GM23338 (cell line): ENCODE measurements at regions not wholly inside any gene's neighbourhood (a gene's known extent, or its start where the extent isn't known, plus 50 kb on each side); places are given as distances from the start of the nearest gene placed in this dataset.

Experiments used
- ATAC-seq: fragments of 200-7000 bp; cut with Tn5 transposase; 3 replicates; pipeline ENCODE4 v1.9.1; 2020
- DNase-seq: peaks from one replicate; pipeline ENCODE4 v3.0.0-alpha.2; 2015; ENCODE audit warnings: low spot score
- H2AFZ ChIP-seq: fragments of 200-600 bp; sonication (generic); 2 replicates; pipeline ENCODE4 v1.8.0; 2016; ENCODE audit warnings: antibody characterized with exemption, mild to moderate bottlenecking, moderate library complexity
- H3F3A ChIP-seq: fragments of 200-600 bp; sonication (generic); replicated peaks from 2 replicates; pipeline ENCODE4 v1.8.0; 2017; ENCODE audit warnings: antibody characterized with exemption, mixed run types, low read depth
- H3K27ac ChIP-seq: fragments of 200-600 bp; sonication (generic); 2 replicates; pipeline ENCODE4 v1.6.1; 2016; ENCODE audit warnings: low read depth
- H3K27me3 ChIP-seq: fragments of 200-600 bp; sonication (generic); 2 replicates; pipeline ENCODE4 v1.8.0; 2016; ENCODE audit warnings: mild to moderate bottlenecking, mixed run types, moderate library complexity; ENCODE audit not compliant: insufficient read depth
- H3K36me3 ChIP-seq: fragments of 200-600 bp; sonication (generic); 2 replicates; pipeline ENCODE4 v1.8.0; 2016; ENCODE audit warnings: mild to moderate bottlenecking; ENCODE audit not compliant: insufficient read depth
- H3K4me1 ChIP-seq: fragments of 200-600 bp; sonication (generic); 2 replicates; pipeline ENCODE4 v1.8.0; 2016; ENCODE audit warnings: mild to moderate bottlenecking, moderate library complexity; ENCODE audit not compliant: insufficient read depth
- H3K4me2 ChIP-seq: fragments of 200-600 bp; sonication (generic); 2 replicates; pipeline ENCODE4 v1.7.1; 2017; ENCODE audit warnings: mixed run types
- H3K4me3 ChIP-seq: fragments of 200-600 bp; sonication (generic); 2 replicates; pipeline ENCODE4 v1.6.1; 2016; ENCODE audit warnings: mixed run types
- H3K79me2 ChIP-seq: fragments of 200-600 bp; sonication (generic); replicated peaks from 2 replicates; pipeline ENCODE4 v1.8.0; 2017; ENCODE audit warnings: mild to moderate bottlenecking; ENCODE audit not compliant: insufficient read depth
- H3K9me2 ChIP-seq: fragments of 200-600 bp; sonication (generic); 2 replicates; pipeline ENCODE4 v1.8.0; 2017; ENCODE audit not compliant: insufficient read depth
- H4K20me1 ChIP-seq: fragments of 200-600 bp; sonication (generic); replicated peaks from 2 replicates; pipeline ENCODE4 v1.8.0; 2017; ENCODE audit warnings: mild to moderate bottlenecking; ENCODE audit not compliant: insufficient read depth
- H3K27ac Mint-ChIP-seq: 2 replicates; pipeline ENCODE4 v1.8.0; 2020; ENCODE audit warnings: inconsistent platforms, mild to moderate bottlenecking, moderate library complexity, mixed read lengths
- H3K27me3 Mint-ChIP-seq: 3 replicates; pipeline ENCODE4 v1.8.0; 2022; ENCODE audit warnings: low read depth, mild to moderate bottlenecking, moderate library complexity, mixed read lengths, inconsistent platforms; ENCODE audit not compliant: insufficient read depth, poor library complexity
- H3K36me3 Mint-ChIP-seq: 3 replicates; pipeline ENCODE4 v1.8.0; 2021; ENCODE audit warnings: low read depth, mild to moderate bottlenecking, inconsistent platforms, moderate library complexity, mixed read lengths
- H3K4me1 Mint-ChIP-seq: 3 replicates; pipeline ENCODE4 v1.8.0; 2020; ENCODE audit warnings: mild to moderate bottlenecking, inconsistent platforms, mixed read lengths
- H3K4me3 Mint-ChIP-seq: 3 replicates; pipeline ENCODE4 v1.8.0; 2021; ENCODE audit warnings: moderate library complexity, mild to moderate bottlenecking, inconsistent platforms, mixed read lengths
- H3K9me3 Mint-ChIP-seq: 3 replicates; pipeline ENCODE4 v1.8.0; 2020; ENCODE audit warnings: moderate library complexity, mild to moderate bottlenecking, inconsistent platforms, mixed read lengths
- CREB1 ChIP-seq: fragments of 250-450 bp; sonication (Bioruptor Pico); IDR thresholded peaks from 2 replicates; pipeline ENCODE4 v1.5.0; 2020; ENCODE audit warnings: low read depth, mild to moderate bottlenecking, moderate library complexity
- EZH2 ChIP-seq: fragments of 200-600 bp; sonication (generic); IDR thresholded peaks from one replicate; pipeline ENCODE4 v1.8.0; 2017; ENCODE audit warnings: antibody characterized with exemption, mild to moderate bottlenecking, low read depth; ENCODE audit not compliant: unreplicated experiment
- EZH2phosphoT487 ChIP-seq: fragments of 200-600 bp; sonication (generic); IDR thresholded peaks from one replicate; pipeline ENCODE4 v1.8.1; 2018; ENCODE audit warnings: antibody characterized with exemption; ENCODE audit not compliant: unreplicated experiment
- JUNB ChIP-seq: IDR thresholded peaks from one replicate; pipeline ENCODE4 v1.6.1; 2016; ENCODE audit warnings: antibody characterized with exemption; ENCODE audit not compliant: unreplicated experiment
- NANOG ChIP-seq: IDR thresholded peaks from 2 replicates; pipeline ENCODE4 v1.6.1; 2016; ENCODE audit warnings: antibody characterized with exemption, borderline replicate concordance
- POLR2AphosphoS5 ChIP-seq: IDR thresholded peaks from 2 replicates; pipeline ENCODE4 v1.6.1; 2016; ENCODE audit warnings: antibody characterized with exemption, low read depth
- STAT1 ChIP-seq: IDR thresholded peaks from one replicate; pipeline ENCODE4 v1.6.1; 2016; ENCODE audit warnings: antibody characterized with exemption; ENCODE audit not compliant: unreplicated experiment
- ZNF114 ChIP-seq: fragments of 250-450 bp; sonication (Bioruptor Pico); IDR thresholded peaks from 2 replicates; pipeline ENCODE4 v1.5.0; 2020; ENCODE audit warnings: mild to moderate bottlenecking, moderate library complexity
- ZNF331 ChIP-seq: fragments of 250-450 bp; sonication (Bioruptor Pico); IDR thresholded peaks from 2 replicates; pipeline ENCODE4 v1.5.0; 2020; ENCODE audit warnings: low read depth, mild to moderate bottlenecking, moderate library complexity
- TF ChIP-seq, protein P1 (sequence below), 2 experiments: fragments of 200-600 bp in 1 of 2; sonication (generic) in 1 of 2; conservative IDR thresholded peaks; 2 replicates each; pipeline versions ENCODE4 v1.5.1 to v1.6.1; 2016 to 2017; ENCODE audit warnings: antibody characterized with exemption in 2 of 2, low read depth in 2 of 2, mild to moderate bottlenecking in 2 of 2, moderate library complexity in 1 of 2
- TF ChIP-seq, protein P2 (sequence below): fragments of 250-450 bp; sonication (Bioruptor Pico); IDR thresholded peaks from 2 replicates; pipeline ENCODE4 v1.5.0; 2020; ENCODE audit warnings: mild to moderate bottlenecking, moderate library complexity
- TF ChIP-seq, protein P3 (sequence below): IDR thresholded peaks from 2 replicates; pipeline ENCODE4 v1.6.1; 2016; ENCODE audit warnings: antibody characterized with exemption
- TF ChIP-seq, protein P4 (sequence below): IDR thresholded peaks from one replicate; pipeline ENCODE4 v1.6.1; 2018; ENCODE audit warnings: antibody characterized with exemption; ENCODE audit not compliant: unreplicated experiment

DNA sequence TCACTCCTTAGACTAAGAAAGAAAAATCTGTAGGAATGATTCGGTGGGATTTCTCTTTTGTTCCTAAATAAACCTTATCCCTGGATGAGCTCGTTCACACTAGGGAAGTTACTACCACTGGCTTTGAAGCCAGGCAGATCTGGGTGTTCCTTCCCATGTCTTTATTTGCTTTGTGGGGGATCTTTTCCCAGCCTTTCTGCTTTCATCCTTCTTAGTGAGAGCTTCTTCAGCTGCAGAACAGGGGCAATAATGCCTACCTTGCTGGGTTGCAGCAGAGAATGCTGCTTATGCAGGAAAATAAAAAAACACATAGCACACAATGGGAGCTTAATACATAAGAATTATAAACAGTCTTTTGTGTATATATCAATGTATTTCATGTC lies 292.1 kb downstream of the SOX11 start:
- no peak overlapping the region for H3K27ac Mint-ChIP-seq
- no peaks in the 10 kb centered on the region for H3K79me2 ChIP-seq
- no peaks in the 10 kb centered on the region for H3K27me3 ChIP-seq
- TF ChIP-seq, protein P1, sequence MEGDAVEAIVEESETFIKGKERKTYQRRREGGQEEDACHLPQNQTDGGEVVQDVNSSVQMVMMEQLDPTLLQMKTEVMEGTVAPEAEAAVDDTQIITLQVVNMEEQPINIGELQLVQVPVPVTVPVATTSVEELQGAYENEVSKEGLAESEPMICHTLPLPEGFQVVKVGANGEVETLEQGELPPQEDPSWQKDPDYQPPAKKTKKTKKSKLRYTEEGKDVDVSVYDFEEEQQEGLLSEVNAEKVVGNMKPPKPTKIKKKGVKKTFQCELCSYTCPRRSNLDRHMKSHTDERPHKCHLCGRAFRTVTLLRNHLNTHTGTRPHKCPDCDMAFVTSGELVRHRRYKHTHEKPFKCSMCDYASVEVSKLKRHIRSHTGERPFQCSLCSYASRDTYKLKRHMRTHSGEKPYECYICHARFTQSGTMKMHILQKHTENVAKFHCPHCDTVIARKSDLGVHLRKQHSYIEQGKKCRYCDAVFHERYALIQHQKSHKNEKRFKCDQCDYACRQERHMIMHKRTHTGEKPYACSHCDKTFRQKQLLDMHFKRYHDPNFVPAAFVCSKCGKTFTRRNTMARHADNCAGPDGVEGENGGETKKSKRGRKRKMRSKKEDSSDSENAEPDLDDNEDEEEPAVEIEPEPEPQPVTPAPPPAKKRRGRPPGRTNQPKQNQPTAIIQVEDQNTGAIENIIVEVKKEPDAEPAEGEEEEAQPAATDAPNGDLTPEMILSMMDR (conservative IDR thresholded peaks at IDR 0.05; ENCODE audit: low read depth in 2 of 2): no peak
- TF ChIP-seq ZNF114 (CRISPR knock-in tag) (no peak), NANOG (no peak), EZH2phosphoT487 (no peak), CREB1 (no peak), JUNB (no peak), EZH2 (no peak), ZNF331 (CRISPR knock-in tag) (no peak), STAT1 (no peak), POLR2AphosphoS5 (no peak)
- TF ChIP-seq, protein P2, sequence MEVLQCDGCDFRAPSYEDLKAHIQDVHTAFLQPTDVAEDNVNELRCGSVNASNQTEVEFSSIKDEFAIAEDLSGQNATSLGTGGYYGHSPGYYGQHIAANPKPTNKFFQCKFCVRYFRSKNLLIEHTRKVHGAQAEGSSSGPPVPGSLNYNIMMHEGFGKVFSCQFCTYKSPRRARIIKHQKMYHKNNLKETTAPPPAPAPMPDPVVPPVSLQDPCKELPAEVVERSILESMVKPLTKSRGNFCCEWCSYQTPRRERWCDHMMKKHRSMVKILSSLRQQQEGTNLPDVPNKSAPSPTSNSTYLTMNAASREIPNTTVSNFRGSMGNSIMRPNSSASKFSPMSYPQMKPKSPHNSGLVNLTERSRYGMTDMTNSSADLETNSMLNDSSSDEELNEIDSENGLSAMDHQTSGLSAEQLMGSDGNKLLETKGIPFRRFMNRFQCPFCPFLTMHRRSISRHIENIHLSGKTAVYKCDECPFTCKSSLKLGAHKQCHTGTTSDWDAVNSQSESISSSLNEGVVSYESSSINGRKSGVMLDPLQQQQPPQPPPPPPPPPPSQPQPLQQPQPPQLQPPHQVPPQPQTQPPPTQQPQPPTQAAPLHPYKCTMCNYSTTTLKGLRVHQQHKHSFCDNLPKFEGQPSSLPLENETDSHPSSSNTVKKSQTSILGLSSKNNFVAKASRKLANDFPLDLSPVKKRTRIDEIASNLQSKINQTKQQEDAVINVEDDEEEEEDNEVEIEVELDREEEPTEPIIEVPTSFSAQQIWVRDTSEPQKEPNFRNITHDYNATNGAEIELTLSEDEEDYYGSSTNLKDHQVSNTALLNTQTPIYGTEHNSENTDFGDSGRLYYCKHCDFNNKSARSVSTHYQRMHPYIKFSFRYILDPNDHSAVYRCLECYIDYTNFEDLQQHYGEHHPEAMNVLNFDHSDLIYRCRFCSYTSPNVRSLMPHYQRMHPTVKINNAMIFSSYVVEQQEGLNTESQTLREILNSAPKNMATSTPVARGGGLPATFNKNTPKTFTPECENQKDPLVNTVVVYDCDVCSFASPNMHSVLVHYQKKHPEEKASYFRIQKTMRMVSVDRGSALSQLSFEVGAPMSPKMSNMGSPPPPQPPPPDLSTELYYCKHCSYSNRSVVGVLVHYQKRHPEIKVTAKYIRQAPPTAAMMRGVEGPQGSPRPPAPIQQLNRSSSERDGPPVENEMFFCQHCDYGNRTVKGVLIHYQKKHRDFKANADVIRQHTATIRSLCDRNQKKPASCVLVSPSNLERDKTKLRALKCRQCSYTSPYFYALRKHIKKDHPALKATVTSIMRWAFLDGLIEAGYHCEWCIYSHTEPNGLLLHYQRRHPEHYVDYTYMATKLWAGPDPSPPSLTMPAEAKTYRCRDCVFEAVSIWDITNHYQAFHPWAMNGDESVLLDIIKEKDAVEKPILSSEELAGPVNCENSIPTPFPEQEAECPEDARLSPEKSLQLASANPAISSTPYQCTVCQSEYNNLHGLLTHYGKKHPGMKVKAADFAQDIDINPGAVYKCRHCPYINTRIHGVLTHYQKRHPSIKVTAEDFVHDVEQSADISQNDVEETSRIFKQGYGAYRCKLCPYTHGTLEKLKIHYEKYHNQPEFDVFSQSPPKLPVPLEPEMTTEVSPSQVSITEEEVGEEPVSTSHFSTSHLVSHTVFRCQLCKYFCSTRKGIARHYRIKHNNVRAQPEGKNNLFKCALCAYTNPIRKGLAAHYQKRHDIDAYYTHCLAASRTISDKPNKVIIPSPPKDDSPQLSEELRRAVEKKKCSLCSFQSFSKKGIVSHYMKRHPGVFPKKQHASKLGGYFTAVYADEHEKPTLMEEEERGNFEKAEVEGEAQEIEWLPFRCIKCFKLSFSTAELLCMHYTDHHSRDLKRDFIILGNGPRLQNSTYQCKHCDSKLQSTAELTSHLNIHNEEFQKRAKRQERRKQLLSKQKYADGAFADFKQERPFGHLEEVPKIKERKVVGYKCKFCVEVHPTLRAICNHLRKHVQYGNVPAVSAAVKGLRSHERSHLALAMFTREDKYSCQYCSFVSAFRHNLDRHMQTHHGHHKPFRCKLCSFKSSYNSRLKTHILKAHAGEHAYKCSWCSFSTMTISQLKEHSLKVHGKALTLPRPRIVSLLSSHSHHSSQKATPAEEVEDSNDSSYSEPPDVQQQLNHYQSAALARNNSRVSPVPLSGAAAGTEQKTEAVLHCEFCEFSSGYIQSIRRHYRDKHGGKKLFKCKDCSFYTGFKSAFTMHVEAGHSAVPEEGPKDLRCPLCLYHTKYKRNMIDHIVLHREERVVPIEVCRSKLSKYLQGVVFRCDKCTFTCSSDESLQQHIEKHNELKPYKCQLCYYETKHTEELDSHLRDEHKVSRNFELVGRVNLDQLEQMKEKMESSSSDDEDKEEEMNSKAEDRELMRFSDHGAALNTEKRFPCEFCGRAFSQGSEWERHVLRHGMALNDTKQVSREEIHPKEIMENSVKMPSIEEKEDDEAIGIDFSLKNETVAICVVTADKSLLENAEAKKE (CRISPR knock-in tag): no peak
- TF ChIP-seq, protein P3, sequence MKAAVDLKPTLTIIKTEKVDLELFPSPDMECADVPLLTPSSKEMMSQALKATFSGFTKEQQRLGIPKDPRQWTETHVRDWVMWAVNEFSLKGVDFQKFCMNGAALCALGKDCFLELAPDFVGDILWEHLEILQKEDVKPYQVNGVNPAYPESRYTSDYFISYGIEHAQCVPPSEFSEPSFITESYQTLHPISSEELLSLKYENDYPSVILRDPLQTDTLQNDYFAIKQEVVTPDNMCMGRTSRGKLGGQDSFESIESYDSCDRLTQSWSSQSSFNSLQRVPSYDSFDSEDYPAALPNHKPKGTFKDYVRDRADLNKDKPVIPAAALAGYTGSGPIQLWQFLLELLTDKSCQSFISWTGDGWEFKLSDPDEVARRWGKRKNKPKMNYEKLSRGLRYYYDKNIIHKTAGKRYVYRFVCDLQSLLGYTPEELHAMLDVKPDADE: no peak
- TF ChIP-seq, protein P4, sequence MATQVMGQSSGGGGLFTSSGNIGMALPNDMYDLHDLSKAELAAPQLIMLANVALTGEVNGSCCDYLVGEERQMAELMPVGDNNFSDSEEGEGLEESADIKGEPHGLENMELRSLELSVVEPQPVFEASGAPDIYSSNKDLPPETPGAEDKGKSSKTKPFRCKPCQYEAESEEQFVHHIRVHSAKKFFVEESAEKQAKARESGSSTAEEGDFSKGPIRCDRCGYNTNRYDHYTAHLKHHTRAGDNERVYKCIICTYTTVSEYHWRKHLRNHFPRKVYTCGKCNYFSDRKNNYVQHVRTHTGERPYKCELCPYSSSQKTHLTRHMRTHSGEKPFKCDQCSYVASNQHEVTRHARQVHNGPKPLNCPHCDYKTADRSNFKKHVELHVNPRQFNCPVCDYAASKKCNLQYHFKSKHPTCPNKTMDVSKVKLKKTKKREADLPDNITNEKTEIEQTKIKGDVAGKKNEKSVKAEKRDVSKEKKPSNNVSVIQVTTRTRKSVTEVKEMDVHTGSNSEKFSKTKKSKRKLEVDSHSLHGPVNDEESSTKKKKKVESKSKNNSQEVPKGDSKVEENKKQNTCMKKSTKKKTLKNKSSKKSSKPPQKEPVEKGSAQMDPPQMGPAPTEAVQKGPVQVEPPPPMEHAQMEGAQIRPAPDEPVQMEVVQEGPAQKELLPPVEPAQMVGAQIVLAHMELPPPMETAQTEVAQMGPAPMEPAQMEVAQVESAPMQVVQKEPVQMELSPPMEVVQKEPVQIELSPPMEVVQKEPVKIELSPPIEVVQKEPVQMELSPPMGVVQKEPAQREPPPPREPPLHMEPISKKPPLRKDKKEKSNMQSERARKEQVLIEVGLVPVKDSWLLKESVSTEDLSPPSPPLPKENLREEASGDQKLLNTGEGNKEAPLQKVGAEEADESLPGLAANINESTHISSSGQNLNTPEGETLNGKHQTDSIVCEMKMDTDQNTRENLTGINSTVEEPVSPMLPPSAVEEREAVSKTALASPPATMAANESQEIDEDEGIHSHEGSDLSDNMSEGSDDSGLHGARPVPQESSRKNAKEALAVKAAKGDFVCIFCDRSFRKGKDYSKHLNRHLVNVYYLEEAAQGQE: no peak
- no peaks in the 10 kb centered on the region for H4K20me1 ChIP-seq
- H3K4me1 Mint-ChIP-seq: peaks cover 13% of the 10 kb centered on the region
- H3K4me2 ChIP-seq: no peak overlapping the region
- H3K27ac ChIP-seq: no peak overlapping the region
- no peak for ATAC-seq
- H3K9me2 ChIP-seq: no peaks in the 10 kb centered on the region
- peaks cover 5% of the 10 kb centered on the region; the same call in 1 of the 2 replicates for H3K4me1 ChIP-seq
- peaks cover 3% of the 10 kb centered on the region for H3K27me3 Mint-ChIP-seq
- no peaks in the 10 kb centered on the region for H3K36me3 ChIP-seq
- H3K36me3 Mint-ChIP-seq: peaks cover 2% of the 10 kb centered on the region; the same call in 1 of the 3 replicates
- peak overlapping the region; percentile 52; the same call in 1 of the 2 replicates for H2AFZ ChIP-seq
- no peaks in the 10 kb centered on the region for H3F3A ChIP-seq
- H3K9me3 Mint-ChIP-seq: peaks cover 65% of the 10 kb centered on the region
- H3K4me3 Mint-ChIP-seq: no peak overlapping the region
- DNase-seq: no peak
- no peak overlapping the region for H3K4me3 ChIP-seq
